Hypothalamus (tissue), 51 donors: ENCODE measurements at regions not wholly inside any gene's neighbourhood (a gene's known extent, or its start where the extent isn't known, plus 50 kb on each side); places are given as distances from the start of the nearest gene placed in this dataset.

Experiments used
- DNase-seq, 51 donors: peaks; one replicate each; lab custom pipeline; 2025; lab: John Stamatoyannopoulos, UW

DNA sequence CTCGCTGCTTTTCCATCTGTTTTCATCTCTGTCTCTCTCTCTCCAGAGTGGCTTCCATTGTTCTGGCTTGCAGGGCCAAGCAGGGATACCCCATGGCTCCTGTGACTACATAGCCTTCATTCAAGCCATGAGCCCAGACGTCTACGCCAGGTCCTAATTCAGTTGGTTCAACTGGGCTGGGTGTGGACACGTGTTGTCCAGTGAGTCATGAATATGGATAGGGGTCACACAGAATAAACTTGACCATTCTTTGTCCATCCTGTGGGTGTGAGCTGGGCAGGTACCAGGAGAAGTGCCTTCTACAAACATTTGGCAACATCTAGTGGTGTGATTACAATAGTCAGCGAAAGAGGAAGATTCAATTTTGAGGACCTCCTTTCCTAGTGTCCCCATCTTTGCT lies 96.9 kb upstream of the ARMC2 start:
- no peak for DNase-seq

DNA sequence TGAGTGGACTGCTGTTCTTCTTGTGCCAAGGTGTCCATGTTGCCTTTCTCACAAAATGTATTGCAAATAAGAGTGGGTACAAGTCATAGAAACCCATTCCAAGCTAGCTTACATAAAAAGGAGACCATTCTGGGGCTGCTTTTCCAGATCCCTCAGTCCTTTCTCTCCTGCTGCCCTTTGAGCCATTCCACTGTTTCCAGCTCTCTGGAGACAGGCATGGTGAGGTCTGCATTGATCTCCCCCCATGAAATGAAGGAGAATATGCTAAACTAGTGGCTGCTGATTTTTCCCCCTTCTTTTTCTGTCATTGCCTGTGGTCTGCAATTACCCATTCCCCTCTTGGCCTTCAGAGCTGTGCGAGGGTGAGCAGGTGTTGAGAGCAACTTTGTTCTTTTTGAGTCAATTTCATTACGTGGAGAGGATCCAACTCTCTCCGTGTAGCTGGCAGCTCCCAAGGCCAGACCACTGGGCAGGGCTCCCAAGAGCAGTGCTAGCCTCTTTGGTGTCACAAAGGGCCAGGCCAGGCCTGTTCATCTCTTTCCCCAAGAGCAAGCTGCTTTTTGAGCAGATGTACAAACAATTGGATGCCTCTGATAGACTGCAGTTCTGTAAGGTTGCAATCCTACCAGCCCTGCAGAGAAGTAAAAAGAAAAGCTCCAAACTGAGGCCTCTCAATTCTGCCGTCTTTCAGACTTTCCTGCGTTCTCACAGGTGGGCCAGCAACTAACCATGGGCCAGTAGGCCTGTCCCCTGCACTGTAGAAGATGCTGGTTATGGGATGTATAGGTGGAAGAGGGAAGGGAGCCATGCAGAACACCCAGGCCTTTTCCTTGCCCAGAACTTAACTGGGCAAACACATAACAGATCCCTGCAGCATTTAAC lies 96.1 kb upstream of the ARMC2 start:
- DNase-seq = peak in 9 of 51 donors; percentile 6 to 29 (median 14)

DNA sequence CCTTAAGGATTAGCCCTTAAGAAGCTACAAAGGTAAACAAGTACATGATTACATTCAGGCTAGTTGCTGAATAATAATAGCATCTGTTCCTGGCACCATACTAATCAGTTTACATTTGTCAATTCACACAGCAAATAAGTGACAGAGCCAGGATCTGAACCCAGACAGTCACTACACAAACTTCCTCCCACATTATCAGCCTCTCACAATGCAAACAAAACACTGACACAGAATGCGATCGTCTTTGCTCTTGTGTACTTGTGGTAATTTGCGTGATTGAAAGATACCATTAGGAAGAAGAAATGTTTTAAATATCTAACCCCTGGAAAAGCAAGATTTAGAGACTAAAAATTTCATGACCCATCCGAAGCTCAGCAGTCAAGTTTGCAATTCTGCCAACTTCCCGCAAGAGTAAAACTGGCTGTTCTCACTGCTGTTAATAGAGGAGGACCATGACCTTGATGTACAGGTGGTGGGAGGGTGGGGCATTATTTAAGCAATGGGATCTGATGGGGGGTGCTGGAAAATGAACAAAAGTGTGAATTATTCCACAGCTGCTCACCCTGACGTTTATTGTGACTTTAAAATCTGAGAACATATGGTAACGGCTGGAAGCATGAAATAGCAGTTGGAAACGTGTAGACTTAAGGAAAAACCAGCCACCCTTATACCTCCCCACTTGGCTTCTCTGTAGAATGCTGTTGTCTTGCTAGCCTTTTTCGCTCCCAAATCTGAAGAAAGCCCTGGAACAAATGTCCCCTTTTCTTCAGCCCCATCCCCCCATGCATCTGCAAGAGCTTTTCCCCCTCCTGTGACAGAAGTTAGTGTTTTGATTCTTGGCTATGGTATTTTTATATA lies 95.3 kb upstream of the ARMC2 start:
- DNase-seq = no peak

DNA sequence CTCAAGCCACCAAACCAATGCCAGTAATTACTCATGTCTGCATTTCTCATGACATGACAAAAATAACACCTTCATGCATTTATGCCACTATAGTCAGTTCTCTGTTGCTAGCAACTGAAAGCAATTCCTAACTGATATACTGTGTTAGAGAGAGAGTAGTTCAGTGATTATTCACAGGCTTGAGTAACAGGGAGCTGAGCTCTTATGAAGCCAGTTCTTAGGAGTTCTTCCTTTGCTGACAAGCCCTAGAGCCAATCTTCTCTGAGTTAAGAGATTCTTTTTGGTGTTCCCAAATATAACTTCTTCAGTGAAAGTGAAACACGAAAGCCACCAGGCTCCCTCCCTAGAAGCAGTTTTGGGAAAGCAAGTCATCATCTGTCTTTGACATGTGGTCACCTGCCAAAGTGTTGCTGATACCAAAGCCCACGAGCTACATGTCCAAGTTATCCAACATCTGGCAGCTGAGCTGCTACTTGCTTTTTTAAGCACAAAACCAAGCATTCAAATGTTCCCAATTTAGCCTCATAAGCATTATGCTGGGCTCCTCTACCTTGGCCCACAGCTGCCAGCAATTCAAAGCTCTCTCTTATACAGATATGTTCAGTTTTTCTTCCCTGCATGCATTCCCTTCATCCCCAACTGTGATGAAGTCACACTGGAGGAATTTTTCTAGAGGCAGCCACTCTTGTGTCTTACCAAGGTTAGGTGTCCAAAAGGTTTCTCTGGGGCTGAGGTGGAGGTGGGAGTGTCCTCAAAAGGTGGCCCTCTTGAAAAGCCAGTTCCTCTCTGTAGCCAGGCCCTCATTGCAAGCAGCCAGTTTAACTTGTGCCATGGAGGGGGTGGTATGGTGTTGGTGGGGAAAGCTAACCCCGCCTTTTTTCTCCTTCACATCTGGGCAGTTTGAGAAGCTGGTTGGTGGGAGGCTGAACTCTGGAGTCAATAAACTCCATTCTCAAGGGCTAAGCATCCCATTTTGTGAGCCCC lies 92.7 kb upstream of the ARMC2 start:
- DNase-seq = no peak

DNA sequence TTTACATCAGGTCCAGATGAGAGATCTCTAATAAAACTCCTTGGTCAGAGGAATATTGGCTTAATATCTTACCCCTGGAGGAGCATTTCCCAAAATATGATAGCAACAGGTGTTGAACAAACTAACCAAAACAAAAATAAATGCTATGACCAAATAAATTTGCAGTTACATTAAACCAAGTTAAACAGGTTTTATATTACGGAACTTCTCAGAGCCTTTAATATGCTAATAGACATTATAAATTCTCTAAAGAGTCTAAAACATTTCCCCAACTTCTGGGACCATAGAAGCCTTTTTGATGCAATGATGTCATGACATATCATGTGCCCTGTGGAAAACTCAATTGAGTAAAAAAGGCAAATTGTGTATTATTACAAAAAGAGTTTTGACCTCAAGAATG lies 90.9 kb upstream of the ARMC2 start:
- DNase-seq = no peak

DNA sequence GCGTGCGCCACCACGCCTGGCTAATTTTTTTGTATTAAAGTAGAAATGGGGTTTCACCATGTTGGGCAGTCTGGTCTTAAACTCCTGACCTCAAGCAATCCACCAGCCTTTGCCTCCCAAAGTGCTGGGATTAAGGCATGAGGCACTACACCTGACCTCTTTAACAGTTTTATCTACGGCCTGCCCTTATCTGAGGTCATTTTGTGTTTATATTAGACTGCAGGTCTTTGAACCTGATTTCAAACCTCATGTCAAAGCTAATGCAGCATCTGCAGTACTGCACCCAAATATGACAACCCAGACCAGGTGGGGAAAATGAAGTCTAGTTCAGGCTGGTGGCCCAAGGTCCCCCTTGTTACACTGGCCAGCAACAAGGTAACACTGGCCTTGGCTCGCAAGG lies 89.3 kb upstream of the ARMC2 start:
- no peak for DNase-seq

DNA sequence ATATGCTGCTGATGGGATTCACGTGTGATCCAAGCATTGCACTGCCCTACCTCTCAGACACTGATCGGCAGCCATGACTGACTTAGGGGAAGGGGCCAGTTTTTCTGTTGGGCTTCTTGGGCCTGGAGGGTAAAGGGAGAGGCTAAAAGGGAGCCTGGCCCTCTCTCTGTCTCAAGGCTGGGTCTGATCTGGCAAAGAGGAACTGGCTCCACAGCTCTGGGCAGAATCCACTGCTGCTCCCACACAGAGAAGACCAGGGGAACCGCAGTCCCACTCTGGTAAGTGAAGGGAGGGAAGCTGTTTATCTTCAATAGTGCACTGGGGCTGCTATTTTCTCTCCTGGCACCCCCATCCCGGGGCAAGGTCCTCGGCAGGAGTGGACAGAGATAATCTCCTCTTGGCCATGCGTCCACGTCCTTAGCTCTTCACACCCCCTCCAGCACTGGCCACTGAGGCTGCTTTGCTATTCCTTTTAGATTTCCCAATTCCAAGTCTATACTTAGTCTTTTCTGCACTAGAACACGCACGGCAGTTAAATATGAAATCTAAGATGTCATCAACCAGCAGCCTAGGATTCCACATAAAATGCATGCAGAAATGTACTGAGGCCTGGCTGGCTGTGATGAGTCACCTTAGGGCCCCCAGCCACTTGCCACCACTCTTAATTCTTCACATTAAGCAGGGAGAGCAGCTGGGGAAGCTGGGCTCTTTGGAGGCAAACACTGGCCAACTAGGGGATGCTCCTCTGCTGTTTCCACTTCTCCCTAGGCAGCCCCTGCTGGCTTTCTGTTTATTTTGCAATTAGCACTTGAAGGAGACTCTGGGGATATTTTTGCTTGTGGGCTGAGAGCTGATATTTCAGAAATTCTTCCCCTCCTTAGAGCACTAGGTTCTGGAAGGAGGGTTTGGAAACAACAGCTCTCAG lies 87.8 kb upstream of the ARMC2 start:
- DNase-seq = no peak

DNA sequence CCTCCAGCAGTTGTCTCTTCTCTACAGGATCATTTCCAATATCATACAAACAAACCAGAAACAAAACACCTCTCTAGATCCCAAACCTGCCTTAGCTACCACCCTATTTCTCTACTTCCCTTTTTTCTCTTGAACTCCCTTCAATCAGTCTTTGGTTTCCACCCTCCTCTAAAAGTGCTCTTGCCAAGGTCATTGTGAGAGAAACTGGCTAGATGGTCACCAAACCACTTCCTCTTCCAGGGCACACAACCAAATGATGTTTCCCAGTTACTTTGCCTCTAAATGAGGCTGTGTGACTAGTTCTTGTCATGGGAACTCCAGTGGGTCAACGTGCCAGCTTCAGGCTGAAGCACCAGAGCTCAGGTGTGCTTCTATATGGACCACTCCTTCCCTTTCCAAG lies 85.8 kb upstream of the ARMC2 start:
- DNase-seq = no peak

DNA sequence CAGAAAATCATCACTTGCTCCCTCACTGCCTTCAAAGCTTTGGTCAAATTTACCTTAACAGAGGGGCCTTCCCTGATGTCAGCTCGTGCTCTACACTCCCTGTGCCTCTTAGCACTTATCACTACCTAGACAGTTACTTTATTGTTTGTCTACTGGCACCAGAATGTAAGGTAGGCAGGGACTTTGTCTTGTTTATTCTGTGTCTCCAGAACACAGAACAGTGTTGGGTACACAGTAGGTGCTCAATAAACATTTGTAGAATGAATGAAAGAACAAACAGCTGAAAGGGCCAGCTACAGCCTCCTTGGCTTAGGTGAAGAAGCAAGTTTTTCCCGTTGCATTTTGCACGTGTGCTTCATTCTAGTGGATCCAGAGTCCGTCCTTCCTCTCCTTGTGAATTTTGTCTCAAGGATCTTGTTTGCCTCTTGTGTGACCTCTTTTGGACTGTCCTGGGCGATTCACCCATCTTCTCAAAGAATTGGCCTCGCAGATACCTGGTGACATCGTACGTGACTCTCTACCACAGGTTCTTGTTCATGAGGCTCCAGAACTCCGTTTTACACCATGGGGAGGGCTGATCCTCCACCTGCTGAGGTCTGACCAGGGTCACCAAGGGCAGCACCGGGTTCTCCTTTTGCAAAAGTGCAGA lies 84.2 kb upstream of the ARMC2 start:
- DNase-seq = no peak

DNA sequence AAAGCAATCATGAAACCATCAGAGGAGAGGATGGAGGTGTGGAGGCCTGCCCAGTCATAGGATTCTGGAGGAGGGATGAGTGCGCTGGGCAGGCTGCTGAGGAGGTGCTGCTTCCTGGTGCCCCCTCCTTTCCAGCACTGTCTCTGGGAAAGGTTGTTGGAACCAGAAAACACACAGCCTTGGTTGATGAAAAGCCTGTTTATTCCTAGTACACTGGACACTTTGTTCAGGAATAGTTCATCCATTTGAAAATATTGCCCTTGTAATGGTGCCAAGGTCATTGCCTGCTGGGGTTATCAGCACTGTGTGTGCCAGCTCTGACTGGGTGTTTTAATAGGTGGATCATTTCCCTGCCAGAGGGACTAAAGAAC lies 83.7 kb upstream of the ARMC2 start:
- peak in 4 of 51 donors; percentile 4 to 44 (median 16) for DNase-seq

DNA sequence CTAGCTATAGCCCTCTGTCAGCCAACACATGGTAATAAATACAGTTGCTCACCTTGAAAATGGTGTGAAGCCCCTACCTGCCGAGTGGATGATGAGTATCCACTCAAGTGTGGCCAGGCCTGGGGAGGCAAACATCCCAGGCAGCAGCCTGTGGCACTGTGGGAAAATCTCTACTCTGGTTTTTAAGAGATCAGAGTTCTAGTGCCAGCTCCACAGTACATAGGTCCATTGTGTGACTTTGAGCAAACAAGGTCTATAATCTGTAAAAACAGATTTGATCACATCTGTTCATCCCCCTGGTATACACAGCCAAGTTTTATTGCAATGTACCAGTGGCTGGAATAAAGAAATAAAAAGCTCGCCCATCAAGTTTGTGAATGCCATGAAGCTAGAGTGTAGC lies 82.7 kb upstream of the ARMC2 start:
- DNase-seq = no peak

DNA sequence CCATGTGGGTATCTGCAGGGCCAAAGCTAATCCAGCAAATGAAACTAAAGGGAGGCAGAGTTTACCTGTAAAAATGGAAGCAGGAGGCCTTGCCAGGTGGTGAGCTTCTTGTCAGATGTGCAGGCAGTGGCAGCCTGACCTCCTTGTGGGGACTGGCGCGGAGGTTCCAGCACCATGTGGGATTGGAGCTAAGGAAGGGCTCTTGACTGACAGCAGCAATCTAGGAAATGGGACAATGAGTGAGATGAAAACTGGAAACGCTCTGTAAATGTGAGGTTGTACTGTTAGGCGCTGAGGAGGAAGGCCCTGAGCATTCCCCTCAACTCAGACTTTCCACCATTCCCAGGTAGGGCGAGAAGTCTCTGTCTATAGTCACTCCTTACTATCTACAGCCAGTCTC lies 81.8 kb upstream of the ARMC2 start:
- no peak for DNase-seq

DNA sequence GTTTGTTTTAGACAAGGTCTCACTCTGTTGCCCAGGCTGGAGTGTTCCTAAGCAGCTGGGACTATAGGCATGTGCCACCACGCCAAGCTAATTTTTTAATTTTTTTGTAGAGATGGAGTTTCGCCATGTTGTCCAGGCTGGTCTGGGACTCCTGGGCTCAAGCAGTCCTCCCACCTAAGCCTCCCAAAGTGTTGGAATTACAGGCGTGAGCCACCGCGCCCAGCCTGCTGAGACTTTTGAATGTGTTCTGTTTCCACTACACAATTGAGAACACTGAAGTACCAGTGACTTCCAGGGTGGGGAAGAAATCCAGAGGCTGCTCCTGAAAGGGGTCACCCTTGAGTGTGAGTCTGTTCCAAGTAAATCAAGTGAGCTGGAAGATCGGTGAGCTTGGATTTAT lies 81.3 kb upstream of the ARMC2 start:
- no peak for DNase-seq

DNA sequence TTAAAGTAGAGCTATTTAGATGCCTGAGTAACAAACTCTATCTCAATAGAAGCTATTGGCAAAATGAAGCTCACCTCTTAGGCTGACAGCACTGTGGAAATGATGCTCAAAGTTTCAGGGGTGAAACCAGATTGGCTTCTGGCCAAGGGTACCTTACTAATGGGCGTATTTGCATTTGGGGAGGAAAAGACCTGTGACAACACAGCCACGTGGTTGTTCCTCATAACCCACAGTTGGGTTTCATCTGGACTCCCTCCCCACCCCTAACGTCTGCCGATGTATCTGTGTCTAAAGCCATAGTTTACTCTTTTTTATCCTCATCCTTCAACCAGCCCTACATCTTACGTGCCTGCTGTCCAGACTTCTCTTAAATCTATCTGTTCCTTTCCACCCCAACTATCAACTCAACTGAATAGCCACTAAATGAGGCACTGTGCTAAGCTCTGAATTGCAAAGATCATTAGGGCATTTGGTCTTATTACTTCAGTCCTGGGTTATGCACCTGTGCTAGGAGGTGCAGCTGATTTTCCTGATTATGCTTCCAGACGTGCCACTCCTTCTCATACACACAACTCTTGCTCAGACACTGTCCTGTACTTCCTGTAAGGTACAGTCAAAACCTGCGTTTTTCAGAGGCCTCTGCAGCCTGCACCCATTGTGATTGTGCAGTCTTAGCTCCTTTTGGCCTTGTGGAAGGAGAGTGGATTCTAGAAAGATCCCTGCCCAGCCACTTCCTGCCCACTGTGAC lies 80.6 kb upstream of the ARMC2 start:
- DNase-seq = no peak

DNA sequence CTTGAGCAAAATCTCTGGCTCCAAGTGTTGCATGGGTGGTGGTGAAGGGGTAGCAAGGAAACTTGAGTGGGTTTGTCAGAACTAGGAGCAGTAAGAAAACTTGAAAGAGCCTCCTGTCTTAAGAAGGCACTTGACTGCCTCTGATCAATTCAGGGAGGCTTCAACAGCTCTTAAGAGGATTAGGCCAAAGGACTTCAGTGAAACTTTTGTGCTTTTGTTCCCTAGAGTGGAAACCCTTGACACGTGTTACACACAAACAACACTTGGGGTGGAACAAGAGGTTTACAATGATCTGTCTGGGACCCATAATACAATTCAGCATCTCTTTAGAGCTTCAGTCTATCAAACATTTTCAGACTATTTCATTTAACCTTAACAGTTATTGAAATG lies 80.1 kb upstream of the ARMC2 start:
- DNase-seq = no peak

DNA sequence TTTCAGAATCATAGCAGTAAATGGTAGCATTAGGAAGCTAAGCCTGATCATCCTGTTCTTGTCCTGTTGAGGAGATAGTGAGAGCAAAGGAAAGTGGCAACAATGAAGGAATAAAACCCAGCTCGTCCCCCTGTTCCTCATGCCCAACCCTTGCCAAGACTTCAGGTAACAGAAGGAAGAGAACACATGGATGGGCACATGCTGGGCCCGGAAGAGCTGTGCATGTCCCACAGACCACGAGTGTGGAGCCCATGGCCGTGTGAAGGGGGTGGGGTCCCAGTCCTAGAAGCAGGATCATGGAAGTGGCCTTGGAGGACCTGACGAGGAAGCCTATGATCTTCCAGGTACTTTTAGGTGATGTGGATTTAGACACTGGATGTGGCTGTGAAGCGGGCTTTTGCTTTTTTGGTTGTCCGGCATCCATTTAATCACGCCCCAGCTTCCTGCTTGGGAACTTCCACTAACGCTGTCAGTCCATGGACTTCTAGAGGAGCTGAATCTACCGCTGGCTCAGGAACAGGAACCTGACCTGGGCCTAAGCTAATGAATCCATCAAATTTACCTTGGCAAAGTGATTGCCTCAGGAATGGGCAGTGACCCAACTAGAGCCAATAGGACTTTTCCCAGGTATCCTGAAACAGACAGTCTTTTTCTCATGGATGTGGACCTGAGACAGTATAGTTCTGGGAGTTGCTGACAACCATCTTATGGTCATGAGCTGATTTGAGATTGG lies 79.3 kb upstream of the ARMC2 start:
- DNase-seq = no peak

DNA sequence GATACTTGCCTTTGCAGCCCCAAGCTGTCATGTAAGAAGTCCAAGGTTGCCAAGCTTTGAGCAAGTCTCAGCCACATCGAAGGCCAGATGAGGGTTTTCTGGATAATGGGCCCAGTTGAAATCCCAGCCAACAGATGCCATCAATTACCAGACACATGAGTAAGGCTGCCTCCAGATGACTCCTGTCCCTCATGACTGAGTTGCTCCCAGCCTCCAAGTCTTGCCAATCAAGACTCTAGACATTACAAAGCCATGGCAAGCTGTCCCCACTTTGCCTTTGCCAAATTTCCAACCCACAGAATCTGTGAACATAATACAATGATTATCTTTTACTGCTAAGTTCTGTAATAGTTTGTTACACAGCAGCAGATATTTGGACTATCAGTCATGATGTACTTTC lies 76.8 kb upstream of the ARMC2 start:
- no peak for DNase-seq

DNA sequence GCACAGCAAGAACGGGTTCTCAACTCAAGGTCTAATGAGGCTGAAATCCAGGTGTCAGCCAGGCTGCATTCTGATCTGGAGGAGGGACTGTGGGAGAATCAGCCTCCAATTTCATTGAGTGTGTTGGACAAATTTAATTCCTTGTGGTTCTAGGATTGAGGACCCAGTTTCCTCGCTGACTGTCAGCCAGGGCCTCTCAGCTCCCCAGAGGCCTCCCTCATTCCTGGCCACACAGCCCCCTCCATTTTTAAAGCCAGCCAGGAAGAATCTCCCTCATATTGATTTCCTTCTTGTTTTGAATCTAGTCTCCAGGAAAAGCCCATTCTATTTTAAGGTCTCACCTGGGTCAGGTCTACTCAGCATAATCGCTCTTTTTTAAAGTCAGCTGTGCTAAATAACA lies 73.7 kb upstream of the ARMC2 start:
- no peak for DNase-seq
